ENCODE measurements at regions not wholly inside any gene's neighbourhood (a gene's known extent, or its start where the extent isn't known, plus 50 kb on each side); places are given as distances from the start of the nearest gene placed in this dataset.
A peak's percentile ranks its signal among the peaks of the same experiment; 100 is the strongest.

DNA sequence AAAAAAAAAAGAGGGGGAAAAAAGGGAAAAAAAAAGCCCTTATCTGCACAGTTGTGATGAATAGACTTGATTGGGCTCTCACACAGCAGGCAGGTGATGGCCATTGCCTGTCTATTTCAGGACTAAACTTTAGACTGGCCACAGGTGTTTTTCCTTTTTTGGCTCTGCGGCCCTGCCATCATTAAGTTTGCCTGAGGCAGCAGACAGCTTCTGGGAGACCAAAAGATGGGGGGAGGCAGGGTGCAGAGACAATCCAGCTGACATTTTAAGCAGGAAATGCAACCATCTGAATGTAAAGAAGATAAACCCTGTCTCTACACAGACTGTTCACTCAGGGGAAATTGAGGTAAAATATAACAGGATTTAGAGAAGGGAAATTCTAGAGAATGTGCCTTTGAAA lies 295.0 kb upstream of the KCNH8 start:
- no peaks in the 10 kb centered on the region for H3K9me3 ChIP-seq
- H3K27ac ChIP-seq, result no peak overlapping the region
- no peaks in the 10 kb centered on the region for H3K4me1 ChIP-seq
- no peak for TF ChIP-seq POLR2A (IDR thresholded peaks at IDR 0.05)
- TF ChIP-seq, protein P1, sequence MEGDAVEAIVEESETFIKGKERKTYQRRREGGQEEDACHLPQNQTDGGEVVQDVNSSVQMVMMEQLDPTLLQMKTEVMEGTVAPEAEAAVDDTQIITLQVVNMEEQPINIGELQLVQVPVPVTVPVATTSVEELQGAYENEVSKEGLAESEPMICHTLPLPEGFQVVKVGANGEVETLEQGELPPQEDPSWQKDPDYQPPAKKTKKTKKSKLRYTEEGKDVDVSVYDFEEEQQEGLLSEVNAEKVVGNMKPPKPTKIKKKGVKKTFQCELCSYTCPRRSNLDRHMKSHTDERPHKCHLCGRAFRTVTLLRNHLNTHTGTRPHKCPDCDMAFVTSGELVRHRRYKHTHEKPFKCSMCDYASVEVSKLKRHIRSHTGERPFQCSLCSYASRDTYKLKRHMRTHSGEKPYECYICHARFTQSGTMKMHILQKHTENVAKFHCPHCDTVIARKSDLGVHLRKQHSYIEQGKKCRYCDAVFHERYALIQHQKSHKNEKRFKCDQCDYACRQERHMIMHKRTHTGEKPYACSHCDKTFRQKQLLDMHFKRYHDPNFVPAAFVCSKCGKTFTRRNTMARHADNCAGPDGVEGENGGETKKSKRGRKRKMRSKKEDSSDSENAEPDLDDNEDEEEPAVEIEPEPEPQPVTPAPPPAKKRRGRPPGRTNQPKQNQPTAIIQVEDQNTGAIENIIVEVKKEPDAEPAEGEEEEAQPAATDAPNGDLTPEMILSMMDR (IDR thresholded peaks at IDR 0.05), result no peak
- H3K36me3 ChIP-seq, result no peaks in the 10 kb centered on the region
- no peak for DNase-seq
- H3K27me3 ChIP-seq, result no peaks in the 10 kb centered on the region
- no peak overlapping the region for H3K4me3 ChIP-seq

- no peak for TF ChIP-seq POLR2A (IDR thresholded peaks at IDR 0.05)
- TF ChIP-seq, protein P1 (IDR thresholded peaks at IDR 0.05), result peak in 4 of 6 experiments; percentile 32 to 45 (median 36)
- Histone ChIP-seq H3K4me1 (no peaks in the 10 kb centered on the region), H3K27ac (no peak overlapping the region), H3K4me3 (no peak overlapping the region), H3K36me3 (no peaks in the 10 kb centered on the region), H3K27me3 (no peaks in the 10 kb centered on the region), H3K9me3 (no peaks in the 10 kb centered on the region)
- no peak for DNase-seq
Observed at GRCh38 chr3:18847583-18848197, 300.6 kb upstream of the KCNH8 start.

GRCh38 chr3:18843983-18844382 lies 304.3 kb upstream of the KCNH8 start:
- Histone ChIP-seq H3K4me1 (no peaks in the 10 kb centered on the region), H3K27ac (no peak overlapping the region), H3K9me3 (no peaks in the 10 kb centered on the region), H3K36me3 (no peaks in the 10 kb centered on the region), H3K27me3 (no peaks in the 10 kb centered on the region), H3K4me3 (no peak overlapping the region)
- DNase-seq, result no peak
- no peak for TF ChIP-seq POLR2A (IDR thresholded peaks at IDR 0.05)
- TF ChIP-seq, protein P1 (IDR thresholded peaks at IDR 0.05), result no peak

- TF ChIP-seq POLR2A (IDR thresholded peaks at IDR 0.05), result no peak
- TF ChIP-seq, protein P1 (IDR thresholded peaks at IDR 0.05), result no peak
Observed at GRCh38 chr3:18843188-18843587, 305.1 kb upstream of the KCNH8 start.

GRCh38 chr3:18841422-18842343 lies 306.6 kb upstream of the KCNH8 start:
- H3K4me3 ChIP-seq, result no peak overlapping the region
- no peak overlapping the region for H3K27ac ChIP-seq
- TF ChIP-seq, protein P1 (IDR thresholded peaks at IDR 0.05), result no peak
- no peak for TF ChIP-seq POLR2A (IDR thresholded peaks at IDR 0.05)
- no peaks in the 10 kb centered on the region for H3K36me3 ChIP-seq
- no peaks in the 10 kb centered on the region for H3K9me3 ChIP-seq
- H3K27me3 ChIP-seq, result no peaks in the 10 kb centered on the region
- no peak for DNase-seq
- no peaks in the 10 kb centered on the region for H3K4me1 ChIP-seq

More at GRCh38 chr3:18843188-18843587, 305.1 kb upstream of the KCNH8 start:
- Histone ChIP-seq H3K27ac (no peak overlapping the region), H3K4me1 (no peaks in the 10 kb centered on the region), H3K27me3 (no peaks in the 10 kb centered on the region), H3K9me3 (no peaks in the 10 kb centered on the region), H3K36me3 (no peaks in the 10 kb centered on the region), H3K4me3 (no peak overlapping the region)
- no peak for DNase-seq

Measured in Peyer's patch (tissue), 4 donors.